RWPE2 (cell line): ENCODE measurements at regions not wholly inside any gene's neighbourhood (a gene's known extent, or its start where the extent isn't known, plus 50 kb on each side); places are given as distances from the start of the nearest gene placed in this dataset.
"Not testable (repeated sequence)": the region's sequence is repeated elsewhere in the genome, so short reads cannot be mapped to it uniquely, and the experiment has no call there.

Experiments used
- ATAC-seq: fragments of 200-7000 bp; cut with Tn5 transposase; 3 replicates; pipeline ENCODE4 v1.9.1; 2021; ENCODE audit warnings: low read depth
- DNase-seq: peaks from one replicate; pipeline ENCODE4 v3.0.0-alpha.2; 2020; ENCODE audit warnings: low spot score
- H3K27ac ChIP-seq: fragments of 450-650 bp; 2 replicates; pipeline ENCODE4 v1.5.1; 2017; ENCODE audit warnings: mild to moderate bottlenecking; ENCODE audit not compliant: poor library complexity, severe bottlenecking
- H3K27me3 ChIP-seq: fragments of 250-450 bp; sonication (Bioruptor Pico); 2 replicates; pipeline ENCODE4 v1.5.1; 2021; ENCODE audit warnings: mild to moderate bottlenecking, moderate library complexity; ENCODE audit not compliant: insufficient read depth, poor library complexity, severe bottlenecking
- H3K36me3 ChIP-seq: fragments of 250-450 bp; sonication (Bioruptor Pico); 2 replicates; pipeline ENCODE4 v1.5.1; 2020; ENCODE audit warnings: low read depth, mild to moderate bottlenecking, moderate library complexity
- H3K4me1 ChIP-seq: fragments of 250-450 bp; sonication (Bioruptor Pico); 2 replicates; pipeline ENCODE4 v1.5.1; 2021; ENCODE audit warnings: mild to moderate bottlenecking, moderate library complexity; ENCODE audit not compliant: insufficient read depth, poor library complexity, severe bottlenecking
- H3K4me3 ChIP-seq: fragments of 250-450 bp; sonication (Bioruptor Pico); 2 replicates; pipeline ENCODE4 v1.5.1; 2021; ENCODE audit warnings: mild to moderate bottlenecking, moderate library complexity; ENCODE audit not compliant: severe bottlenecking
- H3K9me3 ChIP-seq: fragments of 250-450 bp; sonication (Bioruptor Pico); 2 replicates; pipeline ENCODE4 v1.5.1; 2021; ENCODE audit warnings: mild to moderate bottlenecking, moderate library complexity; ENCODE audit not compliant: severe bottlenecking
- TF ChIP-seq, protein P1 (sequence below): fragments of 450-650 bp; IDR thresholded peaks from one replicate; pipeline ENCODE4 v1.5.1; 2017; ENCODE audit warnings: mild to moderate bottlenecking, moderate library complexity; ENCODE audit not compliant: poor library complexity, severe bottlenecking

DNA sequence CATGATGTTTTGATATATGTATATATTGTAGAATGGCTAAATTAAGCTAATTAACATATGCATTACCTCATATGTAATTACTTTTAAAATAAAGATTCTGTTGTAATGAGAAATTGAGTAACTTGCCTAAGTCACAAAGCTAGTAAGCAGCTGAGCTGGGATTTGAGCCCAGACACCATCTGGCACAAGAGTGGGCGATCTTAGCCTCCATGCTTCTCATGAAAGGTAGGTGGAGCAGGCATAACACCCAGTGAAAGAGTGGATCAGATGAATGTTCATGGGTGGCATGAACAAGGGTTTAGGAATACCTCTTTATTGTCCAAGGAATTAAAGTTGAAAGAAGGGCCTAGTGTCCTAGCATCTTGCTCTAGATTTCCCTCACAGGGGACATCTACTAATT is 365.4 kb downstream of the TFAP2B start:
- TF ChIP-seq, protein P1, sequence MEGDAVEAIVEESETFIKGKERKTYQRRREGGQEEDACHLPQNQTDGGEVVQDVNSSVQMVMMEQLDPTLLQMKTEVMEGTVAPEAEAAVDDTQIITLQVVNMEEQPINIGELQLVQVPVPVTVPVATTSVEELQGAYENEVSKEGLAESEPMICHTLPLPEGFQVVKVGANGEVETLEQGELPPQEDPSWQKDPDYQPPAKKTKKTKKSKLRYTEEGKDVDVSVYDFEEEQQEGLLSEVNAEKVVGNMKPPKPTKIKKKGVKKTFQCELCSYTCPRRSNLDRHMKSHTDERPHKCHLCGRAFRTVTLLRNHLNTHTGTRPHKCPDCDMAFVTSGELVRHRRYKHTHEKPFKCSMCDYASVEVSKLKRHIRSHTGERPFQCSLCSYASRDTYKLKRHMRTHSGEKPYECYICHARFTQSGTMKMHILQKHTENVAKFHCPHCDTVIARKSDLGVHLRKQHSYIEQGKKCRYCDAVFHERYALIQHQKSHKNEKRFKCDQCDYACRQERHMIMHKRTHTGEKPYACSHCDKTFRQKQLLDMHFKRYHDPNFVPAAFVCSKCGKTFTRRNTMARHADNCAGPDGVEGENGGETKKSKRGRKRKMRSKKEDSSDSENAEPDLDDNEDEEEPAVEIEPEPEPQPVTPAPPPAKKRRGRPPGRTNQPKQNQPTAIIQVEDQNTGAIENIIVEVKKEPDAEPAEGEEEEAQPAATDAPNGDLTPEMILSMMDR, result no peak
- Histone ChIP-seq H3K4me1 (no peaks in the 10 kb centered on the region), H3K4me3 (no peak overlapping the region), H3K36me3 (no peaks in the 10 kb centered on the region), H3K27me3 (no peaks in the 10 kb centered on the region), H3K27ac (no peak overlapping the region), H3K9me3 (no peaks in the 10 kb centered on the region)
- ATAC-seq, result no peak
- DNase-seq, result no peak

GRCh38 chr6:51193163-51193562 is 374.5 kb downstream of the TFAP2B start:
- H3K27me3 ChIP-seq, ATAC-seq, H3K4me1 ChIP-seq, DNase-seq, H3K27ac ChIP-seq, H3K9me3 ChIP-seq, H3K36me3 ChIP-seq, H3K4me3 ChIP-seq: not testable (repeated sequence)

DNA sequence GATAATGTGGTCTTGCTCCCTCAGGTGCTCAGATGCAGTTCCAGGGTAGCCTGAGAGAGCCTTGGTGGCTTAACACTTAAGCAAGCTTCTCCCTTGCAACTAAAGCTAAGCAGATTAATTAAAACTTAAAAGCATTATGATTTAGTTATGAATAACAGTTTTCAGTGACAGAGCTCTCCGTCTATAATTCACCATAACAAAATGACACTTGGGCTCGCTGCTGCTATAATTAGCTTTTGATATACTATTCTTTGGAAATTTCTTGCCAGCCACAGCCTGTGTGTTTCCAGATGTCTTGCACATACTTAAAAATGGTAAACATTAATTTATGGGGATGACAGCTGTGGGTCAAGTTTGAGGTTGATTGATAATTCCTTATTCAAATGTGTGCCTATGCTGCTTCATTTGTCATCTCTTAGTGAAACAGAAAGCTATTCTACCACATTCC is 380.5 kb downstream of the TFAP2B start:
- TF ChIP-seq, protein P1, result no peak
- no peaks in the 10 kb centered on the region for H3K36me3 ChIP-seq
- H3K9me3 ChIP-seq, result no peaks in the 10 kb centered on the region
- no peak overlapping the region for H3K4me3 ChIP-seq
- no peak overlapping the region for H3K27ac ChIP-seq
- DNase-seq (no peak), ATAC-seq (no peak)
- no peaks in the 10 kb centered on the region for H3K4me1 ChIP-seq
- no peaks in the 10 kb centered on the region for H3K27me3 ChIP-seq

- no peaks in the 10 kb centered on the region for H3K9me3 ChIP-seq
- ATAC-seq (no peak), DNase-seq (no peak)
- H3K4me1 ChIP-seq, result no peaks in the 10 kb centered on the region
- H3K4me3 ChIP-seq, result no peak overlapping the region
- TF ChIP-seq, protein P1, result no peak
- no peaks in the 10 kb centered on the region for H3K27me3 ChIP-seq
- no peaks in the 10 kb centered on the region for H3K36me3 ChIP-seq
- H3K27ac ChIP-seq, result no peak overlapping the region
Observed at GRCh38 chr6:51199733-51200260, 381.1 kb downstream of the TFAP2B start.

DNA sequence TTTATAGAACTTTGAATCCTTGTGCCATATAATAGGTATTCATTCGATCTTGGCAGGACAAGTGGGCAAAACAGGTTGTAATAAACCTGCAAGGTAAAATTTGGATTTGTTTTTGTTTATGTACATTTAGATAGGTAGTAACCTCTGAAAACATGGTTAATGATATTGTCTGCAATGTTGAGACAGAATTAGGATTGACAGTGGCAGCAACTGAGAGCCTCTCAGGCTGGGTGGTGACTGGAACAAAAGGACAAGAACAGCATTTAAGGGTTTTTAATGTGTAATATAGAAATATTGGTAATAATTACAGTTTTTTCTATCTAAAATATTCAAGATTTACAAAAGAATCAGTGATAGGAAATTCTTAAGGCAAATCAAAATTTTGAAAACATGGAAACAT is 382.0 kb downstream of the TFAP2B start:
- Histone ChIP-seq H3K9me3 (no peaks in the 10 kb centered on the region), H3K4me3 (no peak overlapping the region), H3K4me1 (no peaks in the 10 kb centered on the region), H3K36me3 (no peaks in the 10 kb centered on the region), H3K27ac (no peak overlapping the region), H3K27me3 (no peaks in the 10 kb centered on the region)
- no peak for ATAC-seq
- TF ChIP-seq, protein P1, result no peak
- no peak for DNase-seq

- H3K4me3 ChIP-seq, H3K9me3 ChIP-seq, H3K36me3 ChIP-seq, H3K27ac ChIP-seq, ATAC-seq, DNase-seq, H3K27me3 ChIP-seq, H3K4me1 ChIP-seq: not testable (repeated sequence)
Observed at GRCh38 chr6:51202653-51203052, 384.0 kb downstream of the TFAP2B start.
